ENCODE measurements at regions not wholly inside any gene's neighbourhood (a gene's known extent, or its start where the extent isn't known, plus 50 kb on each side); places are given as distances from the start of the nearest gene placed in this dataset.

GRCh38 chr14:65354131-65354530 lies 58.4 kb upstream of the FUT8 start:
- no peak overlapping the region for H4K8ac ChIP-seq (ENCODE audit: low read depth in 2 of 2, low read length in 2 of 2)
- H4K91ac ChIP-seq (ENCODE audit: insufficient read depth, low read depth, low read length): no peak overlapping the region; the same call in 1 of the 2 replicates
- no peaks in the 10 kb centered on the region for H4K20me1 ChIP-seq (ENCODE audit: insufficient read depth, low read length)
- H3K36me3 ChIP-seq (ENCODE audit: control insufficient read depth, insufficient read depth, low read length): no peaks in the 10 kb centered on the region
- H3K27ac ChIP-seq (ENCODE audit: insufficient read depth, low read length): no peak overlapping the region
- intact Hi-C loops (cut with micrococcal nuclease) (no loop called here), in situ Hi-C loops (cut with MboI; ENCODE audit: low sequenced_read_pairs) (no loop called here), dilution Hi-C loops (cut with HindIII; ENCODE audit: low sequenced_read_pairs, unreplicated experiment) (no loop called here)
- no peaks in the 10 kb centered on the region for H3K27me3 ChIP-seq (ENCODE audit: control insufficient read depth, insufficient read depth, low read length)
- H3K18ac ChIP-seq (ENCODE audit: low read depth, low read length): no peak overlapping the region
- no peak overlapping the region for H3K56ac ChIP-seq (ENCODE audit: extremely low read depth, insufficient read depth, low read length)
- DNase-seq: no peak
- CTCF ChIA-PET: interaction anchor here (0.9 kb wide), 1 partner anchor 11 kb away, joined by 4 read pairs; no protein-coding TSS in a partner anchor
- H3K4me2 ChIP-seq (ENCODE audit: low read depth, low read length): no peak overlapping the region
- H3K23ac ChIP-seq (ENCODE audit: low read depth, low read length): no peak overlapping the region
- H3K9me1 ChIP-seq (ENCODE audit: insufficient read depth, low read length): no peaks in the 10 kb centered on the region; the same call in 1 of the 2 replicates
- no peak overlapping the region for H3K9ac ChIP-seq (ENCODE audit: low read depth, low read length)
- H2AFZ ChIP-seq (replicated peaks; ENCODE audit: low read length, poor library complexity): no peak overlapping the region
- no peak overlapping the region; the same call in 2 of the 3 replicates for H2BK15ac ChIP-seq (ENCODE audit: low read depth, low read length)
- no peak for TF ChIP-seq SMC3 (IDR thresholded peaks at IDR 0.05; ENCODE audit: low read depth, low read length)
- TF ChIP-seq CHD1 (IDR thresholded peaks at IDR 0.05; ENCODE audit: low read depth, low read length): no peak
- TF ChIP-seq CEBPB (IDR thresholded peaks at IDR 0.05; ENCODE audit: low read depth, low read length): no peak
- TF ChIP-seq MXI1 (IDR thresholded peaks at IDR 0.05; ENCODE audit: borderline replicate concordance, low read depth, low read length): no peak
- no peak for TF ChIP-seq NFE2L2 (IDR thresholded peaks at IDR 0.05; ENCODE audit: low read depth, low read length)
- no peak for TF ChIP-seq RAD21 (IDR thresholded peaks at IDR 0.05; ENCODE audit: low read length)
- no peak for TF ChIP-seq FOS (IDR thresholded peaks at IDR 0.05; ENCODE audit: low read depth, low read length)
- no peak for TF ChIP-seq RCOR1 (IDR thresholded peaks at IDR 0.05; ENCODE audit: insufficient replicate concordance, low read length)
- TF ChIP-seq POLR2A (IDR thresholded peaks at IDR 0.05; ENCODE audit: low read depth, low read length): no peak
- TF ChIP-seq ELK1 (IDR thresholded peaks at IDR 0.05; ENCODE audit: borderline replicate concordance, low read depth, low read length): no peak
- TF ChIP-seq RFX5 (IDR thresholded peaks at IDR 0.05; ENCODE audit: low read depth, low read length): no peak
- TF ChIP-seq MAFK (IDR thresholded peaks at IDR 0.05; ENCODE audit: low read depth, low read length): no peak
- TF ChIP-seq CTCF (conservative IDR thresholded peaks at IDR 0.05; ENCODE audit: low read depth, low read length): no peak
- TF ChIP-seq USF2 (IDR thresholded peaks at IDR 0.05; ENCODE audit: low read depth, low read length): no peak
- peaks cover 6% of the 10 kb centered on the region for H3K4me1 ChIP-seq (ENCODE audit: control insufficient read depth, insufficient read depth, low read length)
- H4K5ac ChIP-seq (ENCODE audit: low read depth, low read length): no peak overlapping the region
- H2BK120ac ChIP-seq (ENCODE audit: low read depth, low read length): no peak overlapping the region
- no peak overlapping the region for H2BK5ac ChIP-seq (ENCODE audit: low read depth, low read length, poor library complexity, severe bottlenecking)
- no peak for ATAC-seq (ENCODE audit: low read depth)
- no peaks in the 10 kb centered on the region for H3K79me1 ChIP-seq (ENCODE audit: low read depth in 1 of 2, low read length in 2 of 2)
- WGBS, 2 experiments (ENCODE audit: extremely low coverage in 2 of 2, insufficient read length in 1 of 2): 100% methylated on average over 1 of the region's 3 CpGs; no CpG with 5 or more reads in 1 of the 2 experiments
- POLR2A ChIA-PET (ENCODE audit: unreplicated experiment): no interaction called here
- H3K4me3 ChIP-seq (ENCODE audit: insufficient read depth, low read depth, low read length): no peak overlapping the region
- no peak overlapping the region for H2AK5ac ChIP-seq (ENCODE audit: low read depth, low read length)
- no TSS peak for BruUV-seq (replicated peaks)
- H3K4ac ChIP-seq (ENCODE audit: low read depth, low read length): no peak overlapping the region
- H3K14ac ChIP-seq (replicated peaks; ENCODE audit: low read depth, low read length): no peak overlapping the region
- H2BK20ac ChIP-seq (ENCODE audit: low read depth, low read length): no peak overlapping the region
- H2AK9ac ChIP-seq (replicated peaks; ENCODE audit: low read depth, low read length, poor library complexity): no peak overlapping the region
- no peaks in the 10 kb centered on the region for H3K9me3 ChIP-seq (ENCODE audit: control insufficient read depth, insufficient read depth, low read length)

Data from IMR-90 (cell line).